Gastrocnemius medialis (tissue), 4 donors: ENCODE measurements at regions not wholly inside any gene's neighbourhood (a gene's known extent, or its start where the extent isn't known, plus 50 kb on each side); places are given as distances from the start of the nearest gene placed in this dataset.

Experiments used
- POLR2A ChIP-seq, 2 donors: fragments of 450-650 bp; IDR thresholded peaks; one replicate each; pipeline ENCODE4 v1.6.1; 2017; ENCODE audit warnings: antibody characterized with exemption in 2 of 2, mild to moderate bottlenecking in 2 of 2, moderate library complexity in 2 of 2
- TF ChIP-seq, protein P1 (sequence below), 5 experiments: fragments of 450-650 bp in 3 of 5; fragments of 200-600 bp in 2 of 5; sonication (generic) in 2 of 5; IDR thresholded peaks in 4 of 5; conservative IDR thresholded peaks in 1 of 5; 1 replicate in 4 of 5; 2 replicates in 1 of 5; pipeline ENCODE4 v1.5.1; 2016 to 2019; ENCODE audit warnings: antibody characterized with exemption in 5 of 5, mild to moderate bottlenecking in 3 of 5, moderate library complexity in 3 of 5

DNA sequence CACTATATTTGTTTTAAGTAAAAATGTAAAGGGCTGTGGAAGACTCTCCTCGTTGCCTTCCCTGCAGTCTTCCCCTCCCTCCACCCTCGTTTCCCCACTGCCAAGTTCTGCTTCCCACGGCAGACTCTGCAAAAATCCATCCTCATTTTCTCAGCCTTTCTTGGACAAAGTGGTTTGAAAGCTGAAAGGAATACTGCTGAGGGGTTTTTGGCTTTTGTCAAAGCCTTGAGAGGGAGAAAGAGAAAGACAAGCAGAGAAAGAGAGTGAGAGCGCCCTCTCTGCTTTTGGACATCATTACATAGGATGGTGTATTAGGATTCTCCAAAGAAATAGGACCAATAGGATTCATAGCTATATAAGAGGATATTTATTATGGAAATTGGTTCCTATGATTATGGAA, 455.9 kb upstream of the SOX11 start:
- TF ChIP-seq, protein P1, sequence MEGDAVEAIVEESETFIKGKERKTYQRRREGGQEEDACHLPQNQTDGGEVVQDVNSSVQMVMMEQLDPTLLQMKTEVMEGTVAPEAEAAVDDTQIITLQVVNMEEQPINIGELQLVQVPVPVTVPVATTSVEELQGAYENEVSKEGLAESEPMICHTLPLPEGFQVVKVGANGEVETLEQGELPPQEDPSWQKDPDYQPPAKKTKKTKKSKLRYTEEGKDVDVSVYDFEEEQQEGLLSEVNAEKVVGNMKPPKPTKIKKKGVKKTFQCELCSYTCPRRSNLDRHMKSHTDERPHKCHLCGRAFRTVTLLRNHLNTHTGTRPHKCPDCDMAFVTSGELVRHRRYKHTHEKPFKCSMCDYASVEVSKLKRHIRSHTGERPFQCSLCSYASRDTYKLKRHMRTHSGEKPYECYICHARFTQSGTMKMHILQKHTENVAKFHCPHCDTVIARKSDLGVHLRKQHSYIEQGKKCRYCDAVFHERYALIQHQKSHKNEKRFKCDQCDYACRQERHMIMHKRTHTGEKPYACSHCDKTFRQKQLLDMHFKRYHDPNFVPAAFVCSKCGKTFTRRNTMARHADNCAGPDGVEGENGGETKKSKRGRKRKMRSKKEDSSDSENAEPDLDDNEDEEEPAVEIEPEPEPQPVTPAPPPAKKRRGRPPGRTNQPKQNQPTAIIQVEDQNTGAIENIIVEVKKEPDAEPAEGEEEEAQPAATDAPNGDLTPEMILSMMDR (IDR thresholded peaks at IDR 0.05 in 4 of 5, conservative IDR thresholded peaks at IDR 0.05 in 1 of 5): no peak
- TF ChIP-seq POLR2A (IDR thresholded peaks at IDR 0.05): no peak
